DOHH2 (cell line): ENCODE measurements at regions not wholly inside any gene's neighbourhood (a gene's known extent, or its start where the extent isn't known, plus 50 kb on each side); places are given as distances from the start of the nearest gene placed in this dataset.

Source experiments
- CTCF ChIP-seq: fragments of 200-600 bp; sonication (generic); IDR thresholded peaks from one replicate; pipeline ENCODE4 v1.5.1; 2014; ENCODE audit warnings: antibody characterized with exemption, mild to moderate bottlenecking, low read depth, low read length; ENCODE audit not compliant: poor library complexity, severe bottlenecking
- EZH2phosphoT487 ChIP-seq: fragments of 200-600 bp; sonication (generic); IDR thresholded peaks from 2 replicates; pipeline ENCODE4 v1.6.1; 2017; ENCODE audit warnings: borderline replicate concordance, mild to moderate bottlenecking, antibody characterized with exemption, low read length, moderate library complexity, mixed read lengths

- TF ChIP-seq CTCF (no peak), EZH2phosphoT487 (no peak)
Measured at GRCh38 chr9:90539286-90539685, 103.3 kb downstream of the DIRAS2 start.
